WTC11 (cell line): ENCODE measurements at regions not wholly inside any gene's neighbourhood (a gene's known extent, or its start where the extent isn't known, plus 50 kb on each side); places are given as distances from the start of the nearest gene placed in this dataset.

Source experiments
- ATAC-seq: fragments of 200-7000 bp; cut with Tn5 transposase; 2 replicates; pipeline ENCODE4 v1.10.0; 2021; ENCODE audit warnings: mild to moderate bottlenecking, moderate library complexity
- CTCF ChIA-PET: fragments of 300-600 bp; sonication (Branson Sonifier 250); formaldehyde crosslinking; loops from one replicate; lab custom pipeline; 2021; ENCODE audit warnings: antibody characterized with exemption; lab: Charles Lee
- POLR2A ChIA-PET: fragments of 350-600 bp; sonication (Branson Sonifier 250); formaldehyde crosslinking; loops from one replicate; lab custom pipeline; 2021; ENCODE audit warnings: antibody characterized with exemption; lab: Charles Lee
- DNase-seq: peaks from one replicate; pipeline ENCODE4 v3.0.0; 2021; ENCODE audit warnings: low spot score
- H3K27ac Mint-ChIP-seq: 2 replicates; pipeline ENCODE4 v1.8.0; 2021; ENCODE audit warnings: mixed read lengths
- H3K27me3 Mint-ChIP-seq: 2 replicates; pipeline ENCODE4 v1.8.0; 2021; ENCODE audit warnings: low read depth, mild to moderate bottlenecking, moderate library complexity, mixed read lengths
- H3K36me3 Mint-ChIP-seq: 2 replicates; pipeline ENCODE4 v1.8.0; 2021; ENCODE audit warnings: mixed read lengths
- H3K4me1 Mint-ChIP-seq: 2 replicates; pipeline ENCODE4 v1.8.0; 2022; ENCODE audit warnings: mixed read lengths
- H3K4me3 Mint-ChIP-seq: 2 replicates; pipeline ENCODE4 v1.8.0; 2021; ENCODE audit warnings: mild to moderate bottlenecking, moderate library complexity, mixed read lengths
- H3K9me3 Mint-ChIP-seq: 2 replicates; pipeline ENCODE4 v1.8.0; 2021; ENCODE audit warnings: mixed read lengths
- ELF4 ChIP-seq: sonication (generic); formaldehyde crosslinking; IDR thresholded peaks from 2 replicates; pipeline ENCODE4 v1.8.1; 2022; ENCODE audit warnings: low read depth, mild to moderate bottlenecking, moderate library complexity, missing genetic modification reagents
- ETV6 ChIP-seq: sonication (generic); formaldehyde crosslinking; IDR thresholded peaks from 2 replicates; pipeline ENCODE4 v1.8.1; 2022; ENCODE audit warnings: mild to moderate bottlenecking, missing genetic modification reagents
- FOXK1 ChIP-seq: sonication (generic); formaldehyde crosslinking; IDR thresholded peaks from 2 replicates; pipeline ENCODE4 v1.8.0; 2022; ENCODE audit warnings: mild to moderate bottlenecking, moderate library complexity, missing genetic modification reagents
- FOXP1 ChIP-seq: sonication (generic); formaldehyde crosslinking; IDR thresholded peaks from 2 replicates; pipeline ENCODE4 v1.8.0; 2022; ENCODE audit warnings: missing genetic modification reagents, mild to moderate bottlenecking, moderate library complexity, borderline replicate concordance
- GRHL2 ChIP-seq: fragments of 250-450 bp; sonication (Bioruptor Pico); IDR thresholded peaks from 2 replicates; pipeline ENCODE4 v1.8.0; 2022; ENCODE audit warnings: mild to moderate bottlenecking, moderate library complexity; ENCODE audit not compliant: insufficient replicate concordance, severe bottlenecking
- JUN ChIP-seq: sonication (generic); formaldehyde crosslinking; IDR thresholded peaks from 2 replicates; pipeline ENCODE4 v1.8.0; 2023; ENCODE audit warnings: mild to moderate bottlenecking, missing genetic modification reagents
- KAT7 ChIP-seq: sonication (generic); formaldehyde crosslinking; IDR thresholded peaks from 2 replicates; pipeline ENCODE4 v1.8.1; 2023; ENCODE audit warnings: missing genetic modification reagents, mild to moderate bottlenecking, borderline replicate concordance
- NFE2L1 ChIP-seq: sonication (generic); formaldehyde crosslinking; IDR thresholded peaks from 2 replicates; pipeline ENCODE4 v1.8.1; 2023; ENCODE audit warnings: missing genetic modification reagents
- NR3C1 ChIP-seq: sonication (generic); formaldehyde crosslinking; conservative IDR thresholded peaks from 2 replicates; pipeline ENCODE4 v1.8.1; 2023; ENCODE audit warnings: low read depth, mild to moderate bottlenecking, missing genetic modification reagents
- TCF7 ChIP-seq: sonication (generic); formaldehyde crosslinking; IDR thresholded peaks from 2 replicates; pipeline ENCODE4 v1.8.0; 2022; ENCODE audit warnings: mild to moderate bottlenecking, low read depth, missing genetic modification reagents, moderate library complexity
- ZBTB21 ChIP-seq: sonication (generic); formaldehyde crosslinking; IDR thresholded peaks from 2 replicates; pipeline ENCODE4 v1.8.1; 2023; ENCODE audit warnings: mild to moderate bottlenecking, missing genetic modification reagents, borderline replicate concordance
- ZNF121 ChIP-seq: sonication (generic); formaldehyde crosslinking; IDR thresholded peaks from 2 replicates; pipeline ENCODE4 v1.8.0; 2023; ENCODE audit warnings: missing genetic modification reagents
- ZNF219 ChIP-seq: sonication (generic); formaldehyde crosslinking; IDR thresholded peaks from 2 replicates; pipeline ENCODE4 v1.8.0; 2023; ENCODE audit warnings: missing genetic modification reagents, mild to moderate bottlenecking, borderline replicate concordance
- ZNF232 ChIP-seq: sonication (generic); formaldehyde crosslinking; IDR thresholded peaks from 2 replicates; pipeline ENCODE4 v1.8.0; 2022; ENCODE audit warnings: mild to moderate bottlenecking, missing genetic modification reagents
- ZNF317 ChIP-seq: sonication (generic); formaldehyde crosslinking; IDR thresholded peaks from 2 replicates; pipeline ENCODE4 v1.8.1; 2023; ENCODE audit warnings: low read depth, mild to moderate bottlenecking, moderate library complexity, missing genetic modification reagents, borderline replicate concordance
- TF ChIP-seq, protein P1 (sequence below): fragments of 250-450 bp; sonication (Bioruptor Pico); IDR thresholded peaks from 2 replicates; pipeline ENCODE4 v2.1.2; 2022; ENCODE audit warnings: mild to moderate bottlenecking, moderate library complexity
- TF ChIP-seq, protein P2 (sequence below): sonication (generic); formaldehyde crosslinking; IDR thresholded peaks from 2 replicates; pipeline ENCODE4 v1.8.1; 2023; ENCODE audit warnings: mild to moderate bottlenecking, missing genetic modification reagents, moderate library complexity
- TF ChIP-seq, protein P3 (sequence below): sonication (generic); formaldehyde crosslinking; IDR thresholded peaks from 2 replicates; pipeline ENCODE4 v1.8.1; 2022; ENCODE audit warnings: missing genetic modification reagents, borderline replicate concordance
- TF ChIP-seq, protein P4 (sequence below): sonication (generic); formaldehyde crosslinking; IDR thresholded peaks from 2 replicates; pipeline ENCODE4 v1.8.1; 2023; ENCODE audit warnings: mild to moderate bottlenecking, missing genetic modification reagents
- TF ChIP-seq, protein P5 (sequence below): sonication (generic); formaldehyde crosslinking; IDR thresholded peaks from 2 replicates; pipeline ENCODE4 v1.8.1; 2023; ENCODE audit warnings: mild to moderate bottlenecking, missing genetic modification reagents, borderline replicate concordance

DNA sequence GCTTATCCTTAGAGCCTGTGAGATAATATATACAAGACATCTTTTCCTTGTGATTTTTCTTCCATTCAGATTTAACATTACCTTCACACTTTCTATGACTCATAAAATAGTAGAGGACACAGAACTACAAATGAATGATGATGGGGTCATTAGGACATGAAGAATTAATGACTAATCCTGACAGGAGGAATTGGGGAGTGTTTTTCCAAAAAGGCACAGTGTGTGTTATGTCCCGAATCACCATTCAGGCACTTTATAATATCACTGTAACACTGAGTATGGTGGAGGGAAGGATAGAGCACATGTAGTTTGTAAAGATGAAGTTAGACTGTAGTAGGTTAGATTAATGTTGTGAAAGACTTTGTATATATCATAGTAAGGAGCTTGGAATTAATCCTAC is 391.3 kb downstream of the JRKL start (continued):
- TF ChIP-seq ZNF232 (no peak), ZBTB21 (CRISPR knock-in tag) (no peak), TCF7 (no peak), ETV6 (CRISPR knock-in tag) (no peak), FOXP1 (CRISPR knock-in tag) (no peak)
- TF ChIP-seq, protein P1, sequence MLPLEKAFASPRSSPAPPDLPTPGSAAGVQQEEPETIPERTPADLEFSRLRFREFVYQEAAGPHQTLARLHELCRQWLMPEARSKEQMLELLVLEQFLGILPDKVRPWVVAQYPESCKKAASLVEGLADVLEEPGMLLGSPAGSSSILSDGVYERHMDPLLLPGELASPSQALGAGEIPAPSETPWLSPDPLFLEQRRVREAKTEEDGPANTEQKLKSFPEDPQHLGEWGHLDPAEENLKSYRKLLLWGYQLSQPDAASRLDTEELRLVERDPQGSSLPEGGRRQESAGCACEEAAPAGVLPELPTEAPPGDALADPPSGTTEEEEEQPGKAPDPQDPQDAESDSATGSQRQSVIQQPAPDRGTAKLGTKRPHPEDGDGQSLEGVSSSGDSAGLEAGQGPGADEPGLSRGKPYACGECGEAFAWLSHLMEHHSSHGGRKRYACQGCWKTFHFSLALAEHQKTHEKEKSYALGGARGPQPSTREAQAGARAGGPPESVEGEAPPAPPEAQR (CRISPR knock-in tag): no peak
- TF ChIP-seq, all 79 proteins: peak for 0

DNA sequence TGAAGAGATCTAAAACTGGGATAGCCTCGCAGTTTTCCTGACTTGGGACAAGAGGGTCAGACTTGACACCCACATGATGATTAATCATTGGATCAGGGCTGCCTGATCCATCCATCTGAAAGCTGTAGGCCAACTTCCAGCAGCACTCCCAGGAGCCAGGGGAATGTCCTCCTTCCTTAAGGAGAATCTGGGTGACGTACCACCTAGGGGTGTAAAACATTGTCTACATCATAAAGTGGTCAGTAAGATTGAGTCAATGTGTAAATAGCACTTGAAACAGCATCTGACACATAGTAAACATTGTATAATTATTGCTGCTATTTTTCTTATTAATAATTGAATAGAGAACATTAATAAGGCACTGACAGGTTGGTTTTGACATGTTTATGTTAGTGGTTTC is 392.8 kb downstream of the JRKL start:
- ATAC-seq (no peak), DNase-seq (no peak)
- CTCF ChIA-PET: no interaction called here
- 0 out of 2 replicates have a peak, but pooled peaks cover 2% of the 10 kb centered on the region for H3K9me3 Mint-ChIP-seq
- H3K27me3 Mint-ChIP-seq: no peaks in the 10 kb centered on the region
- POLR2A ChIA-PET: no interaction called here
- no peaks in the 10 kb centered on the region for H3K36me3 Mint-ChIP-seq
- TF ChIP-seq ELF4 (CRISPR knock-in tag) (no peak), FOXK1 (no peak)
- no peak overlapping the region for H3K27ac Mint-ChIP-seq
- H3K4me1 Mint-ChIP-seq: peaks cover 9% of the 10 kb centered on the region
- no peak overlapping the region for H3K4me3 Mint-ChIP-seq

DNA sequence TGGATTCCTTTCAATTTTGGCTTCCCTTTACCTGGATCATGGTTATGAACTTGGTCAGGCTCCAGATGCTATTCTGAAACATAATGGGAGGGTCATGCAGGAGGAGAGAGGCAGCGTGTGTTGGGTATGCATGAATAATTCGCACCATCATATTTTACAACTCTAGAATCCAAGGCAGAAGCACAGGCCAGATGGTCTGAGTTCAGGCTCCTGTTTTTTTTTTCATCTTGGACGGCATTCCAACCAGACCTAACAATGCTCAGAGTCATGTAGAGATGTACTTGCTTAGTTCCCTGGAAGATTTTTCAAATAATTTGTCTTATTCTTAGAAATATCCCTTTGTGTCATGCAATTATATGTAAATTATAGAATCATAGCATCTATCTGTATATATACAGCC is 393.5 kb downstream of the JRKL start:
- no peak overlapping the region for H3K4me3 Mint-ChIP-seq
- POLR2A ChIA-PET: no interaction called here

More for the DNA sequence above, 393.5 kb downstream of the JRKL start:
- Mint-ChIP-seq H3K27me3 (no peaks in the 10 kb centered on the region), H3K27ac (no peak overlapping the region), H3K4me1 (peaks cover 2% of the 10 kb centered on the region)
- DNase-seq: no peak
- TF ChIP-seq GRHL2 (CRISPR knock-in tag) (no peak), ZNF121 (CRISPR knock-in tag) (no peak), ZNF317 (CRISPR knock-in tag) (no peak), NFE2L1 (CRISPR knock-in tag) (no peak), ZNF219 (CRISPR knock-in tag) (no peak), KAT7 (CRISPR knock-in tag) (no peak), JUN (CRISPR knock-in tag) (no peak), NR3C1 (CRISPR knock-in tag) (no peak)
- TF ChIP-seq, protein P2, sequence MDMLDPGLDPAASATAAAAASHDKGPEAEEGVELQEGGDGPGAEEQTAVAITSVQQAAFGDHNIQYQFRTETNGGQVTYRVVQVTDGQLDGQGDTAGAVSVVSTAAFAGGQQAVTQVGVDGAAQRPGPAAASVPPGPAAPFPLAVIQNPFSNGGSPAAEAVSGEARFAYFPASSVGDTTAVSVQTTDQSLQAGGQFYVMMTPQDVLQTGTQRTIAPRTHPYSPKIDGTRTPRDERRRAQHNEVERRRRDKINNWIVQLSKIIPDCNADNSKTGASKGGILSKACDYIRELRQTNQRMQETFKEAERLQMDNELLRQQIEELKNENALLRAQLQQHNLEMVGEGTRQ (CRISPR knock-in tag): no peak
- TF ChIP-seq, protein P3, sequence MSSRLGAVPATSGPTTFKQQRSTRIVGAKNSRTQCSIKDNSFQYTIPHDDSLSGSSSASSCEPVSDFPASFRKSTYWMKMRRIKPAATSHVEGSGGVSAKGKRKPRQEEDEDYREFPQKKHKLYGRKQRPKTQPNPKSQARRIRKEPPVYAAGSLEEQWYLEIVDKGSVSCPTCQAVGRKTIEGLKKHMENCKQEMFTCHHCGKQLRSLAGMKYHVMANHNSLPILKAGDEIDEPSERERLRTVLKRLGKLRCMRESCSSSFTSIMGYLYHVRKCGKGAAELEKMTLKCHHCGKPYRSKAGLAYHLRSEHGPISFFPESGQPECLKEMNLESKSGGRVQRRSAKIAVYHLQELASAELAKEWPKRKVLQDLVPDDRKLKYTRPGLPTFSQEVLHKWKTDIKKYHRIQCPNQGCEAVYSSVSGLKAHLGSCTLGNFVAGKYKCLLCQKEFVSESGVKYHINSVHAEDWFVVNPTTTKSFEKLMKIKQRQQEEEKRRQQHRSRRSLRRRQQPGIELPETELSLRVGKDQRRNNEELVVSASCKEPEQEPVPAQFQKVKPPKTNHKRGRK (CRISPR knock-in tag): no peak
- TF ChIP-seq, protein P4, sequence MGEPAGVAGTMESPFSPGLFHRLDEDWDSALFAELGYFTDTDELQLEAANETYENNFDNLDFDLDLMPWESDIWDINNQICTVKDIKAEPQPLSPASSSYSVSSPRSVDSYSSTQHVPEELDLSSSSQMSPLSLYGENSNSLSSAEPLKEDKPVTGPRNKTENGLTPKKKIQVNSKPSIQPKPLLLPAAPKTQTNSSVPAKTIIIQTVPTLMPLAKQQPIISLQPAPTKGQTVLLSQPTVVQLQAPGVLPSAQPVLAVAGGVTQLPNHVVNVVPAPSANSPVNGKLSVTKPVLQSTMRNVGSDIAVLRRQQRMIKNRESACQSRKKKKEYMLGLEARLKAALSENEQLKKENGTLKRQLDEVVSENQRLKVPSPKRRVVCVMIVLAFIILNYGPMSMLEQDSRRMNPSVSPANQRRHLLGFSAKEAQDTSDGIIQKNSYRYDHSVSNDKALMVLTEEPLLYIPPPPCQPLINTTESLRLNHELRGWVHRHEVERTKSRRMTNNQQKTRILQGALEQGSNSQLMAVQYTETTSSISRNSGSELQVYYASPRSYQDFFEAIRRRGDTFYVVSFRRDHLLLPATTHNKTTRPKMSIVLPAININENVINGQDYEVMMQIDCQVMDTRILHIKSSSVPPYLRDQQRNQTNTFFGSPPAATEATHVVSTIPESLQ (CRISPR knock-in tag): no peak
- TF ChIP-seq, protein P5, sequence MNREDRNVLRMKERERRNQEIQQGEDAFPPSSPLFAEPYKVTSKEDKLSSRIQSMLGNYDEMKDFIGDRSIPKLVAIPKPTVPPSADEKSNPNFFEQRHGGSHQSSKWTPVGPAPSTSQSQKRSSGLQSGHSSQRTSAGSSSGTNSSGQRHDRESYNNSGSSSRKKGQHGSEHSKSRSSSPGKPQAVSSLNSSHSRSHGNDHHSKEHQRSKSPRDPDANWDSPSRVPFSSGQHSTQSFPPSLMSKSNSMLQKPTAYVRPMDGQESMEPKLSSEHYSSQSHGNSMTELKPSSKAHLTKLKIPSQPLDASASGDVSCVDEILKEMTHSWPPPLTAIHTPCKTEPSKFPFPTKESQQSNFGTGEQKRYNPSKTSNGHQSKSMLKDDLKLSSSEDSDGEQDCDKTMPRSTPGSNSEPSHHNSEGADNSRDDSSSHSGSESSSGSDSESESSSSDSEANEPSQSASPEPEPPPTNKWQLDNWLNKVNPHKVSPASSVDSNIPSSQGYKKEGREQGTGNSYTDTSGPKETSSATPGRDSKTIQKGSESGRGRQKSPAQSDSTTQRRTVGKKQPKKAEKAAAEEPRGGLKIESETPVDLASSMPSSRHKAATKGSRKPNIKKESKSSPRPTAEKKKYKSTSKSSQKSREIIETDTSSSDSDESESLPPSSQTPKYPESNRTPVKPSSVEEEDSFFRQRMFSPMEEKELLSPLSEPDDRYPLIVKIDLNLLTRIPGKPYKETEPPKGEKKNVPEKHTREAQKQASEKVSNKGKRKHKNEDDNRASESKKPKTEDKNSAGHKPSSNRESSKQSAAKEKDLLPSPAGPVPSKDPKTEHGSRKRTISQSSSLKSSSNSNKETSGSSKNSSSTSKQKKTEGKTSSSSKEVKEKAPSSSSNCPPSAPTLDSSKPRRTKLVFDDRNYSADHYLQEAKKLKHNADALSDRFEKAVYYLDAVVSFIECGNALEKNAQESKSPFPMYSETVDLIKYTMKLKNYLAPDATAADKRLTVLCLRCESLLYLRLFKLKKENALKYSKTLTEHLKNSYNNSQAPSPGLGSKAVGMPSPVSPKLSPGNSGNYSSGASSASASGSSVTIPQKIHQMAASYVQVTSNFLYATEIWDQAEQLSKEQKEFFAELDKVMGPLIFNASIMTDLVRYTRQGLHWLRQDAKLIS (CRISPR knock-in tag): no peak
- TF ChIP-seq, all 79 proteins: peak for 0
- ATAC-seq: no peak
- Mint-ChIP-seq H3K36me3 (no peaks in the 10 kb centered on the region), H3K9me3 (peaks cover 4% of the 10 kb centered on the region; the same call in 1 of the 2 replicates)
- CTCF ChIA-PET: no interaction called here
